B cell (primary cell): ENCODE measurements at regions not wholly inside any gene's neighbourhood (a gene's known extent, or its start where the extent isn't known, plus 50 kb on each side); places are given as distances from the start of the nearest gene placed in this dataset.

Experiments used
- ATAC-seq: fragments of 200-7000 bp; cut with Tn5 transposase; one replicate; pipeline ENCODE4 v1.10.0; 2021; ENCODE audit warnings: low read depth, mild to moderate bottlenecking, moderate number of reproducible peaks, moderate library complexity
- CTCF ChIA-PET: fragments of 350-600 bp; sonication (Branson Sonifier 250); formaldehyde crosslinking; loops from one replicate; lab custom pipeline; 2021; ENCODE audit warnings: antibody characterized with exemption, inconsistent platforms; lab: Charles Lee
- POLR2A ChIA-PET: fragments of 350-600 bp; sonication (Branson Sonifier 250); formaldehyde crosslinking; loops from one replicate; lab custom pipeline; 2021; ENCODE audit warnings: antibody characterized with exemption; lab: Charles Lee
- DNase-seq: peaks from one replicate; pipeline ENCODE4 v3.0.0; 2013
- H2AFZ ChIP-seq: 2 replicates; pipeline ENCODE4 v1.6.1; 2012; ENCODE audit warnings: mild to moderate bottlenecking, low read depth, low read length; ENCODE audit not compliant: insufficient read depth, poor library complexity, severe bottlenecking
- H3K27ac ChIP-seq, 2 donors: 1 replicate in 1 of 2; 2 replicates in 1 of 2; pipeline ENCODE4 v1.5.1; 2012 to 2013; ENCODE audit warnings: low read length in 2 of 2, mild to moderate bottlenecking in 2 of 2, moderate library complexity in 1 of 2
- H3K27me3 ChIP-seq, 4 experiments: fragments of 200-600 bp in 1 of 4; sonication (generic) in 1 of 4; replicated peaks in 1 of 4; 1 replicate in 2 of 4; 2 replicates in 2 of 4; pipeline versions ENCODE4 v1.6.1 to v1.7.0; 2013 to 2016; ENCODE audit warnings: low read length in 3 of 4, mild to moderate bottlenecking in 2 of 4, mixed read lengths in 1 of 4, moderate library complexity in 1 of 4; ENCODE audit not compliant: insufficient read depth in 4 of 4, control insufficient read depth in 3 of 4; ENCODE audit errors: control extremely low read depth in 1 of 4
- H3K36me3 ChIP-seq, 2 experiments: replicated peaks in 1 of 2; 1 replicate in 1 of 2; 2 replicates in 1 of 2; pipeline versions ENCODE4 v1.6.1 to v1.7.1; 2013; ENCODE audit warnings: low read length in 1 of 2; ENCODE audit not compliant: insufficient read depth in 2 of 2, control insufficient read depth in 1 of 2; ENCODE audit errors: control extremely low read depth in 1 of 2, extremely low read depth in 1 of 2
- H3K4me1 ChIP-seq, 2 donors: fragments of 200-600 bp in 1 of 2; sonication (generic) in 1 of 2; 1 replicate in 1 of 2; 2 replicates in 1 of 2; pipeline versions ENCODE4 v1.5.1 to v1.6.1; 2013 to 2017; ENCODE audit warnings: low read length in 2 of 2; ENCODE audit not compliant: control insufficient read depth in 2 of 2, insufficient read depth in 2 of 2
- H3K4me2 ChIP-seq: replicated peaks from 2 replicates; pipeline ENCODE3; 2012; ENCODE audit warnings: mild to moderate bottlenecking, low read depth, low read length; ENCODE audit not compliant: poor library complexity, severe bottlenecking
- H3K4me3 ChIP-seq, 5 experiments: fragments of 200-600 bp in 1 of 5; sonication (generic) in 1 of 5; 1 replicate in 3 of 5; 2 replicates in 2 of 5; pipeline versions ENCODE4 v1.5.1 to v1.7.0; 2011 to 2016; ENCODE audit warnings: low read length in 4 of 5, mild to moderate bottlenecking in 4 of 5, low read depth in 2 of 5, control low read depth in 1 of 5, moderate library complexity in 1 of 5; ENCODE audit not compliant: insufficient read depth in 1 of 5; ENCODE audit errors: control extremely low read depth in 1 of 5, extremely low read depth in 1 of 5
- H3K79me2 ChIP-seq: fragments of 200-600 bp; sonication (generic); one replicate; pipeline ENCODE4 v1.6.0; 2016; ENCODE audit warnings: low read length; ENCODE audit not compliant: control insufficient read depth, insufficient read depth
- H3K9ac ChIP-seq: fragments of 200-600 bp; sonication (generic); 2 replicates; pipeline ENCODE4 v1.6.1; 2017; ENCODE audit warnings: mild to moderate bottlenecking, low read length, moderate library complexity
- H3K9me3 ChIP-seq, 3 donors: one replicate each; pipeline versions ENCODE4 v1.6.1 to v1.7.1; 2013; ENCODE audit warnings: low read length in 2 of 3; ENCODE audit not compliant: control insufficient read depth in 2 of 3, insufficient read depth in 1 of 3; ENCODE audit errors: control extremely low read depth in 1 of 3
- H4K20me1 ChIP-seq: 2 replicates; pipeline ENCODE4 v1.6.0; 2012; ENCODE audit warnings: mild to moderate bottlenecking, low read length; ENCODE audit not compliant: insufficient read depth, control insufficient read depth, poor library complexity, severe bottlenecking
- H3K27ac Mint-ChIP-seq: one replicate; pipeline ENCODE4 v1.8.0; 2021; ENCODE audit warnings: mixed read lengths
- H3K27me3 Mint-ChIP-seq: one replicate; pipeline ENCODE4 v1.8.0; 2021; ENCODE audit warnings: mixed read lengths
- H3K4me1 Mint-ChIP-seq: one replicate; pipeline ENCODE4 v1.8.0; 2021; ENCODE audit warnings: mixed read lengths
- H3K4me3 Mint-ChIP-seq: one replicate; pipeline ENCODE4 v1.8.0; 2021; ENCODE audit warnings: mixed read lengths
- H3K9me3 Mint-ChIP-seq: one replicate; pipeline ENCODE4 v1.8.0; 2022; ENCODE audit warnings: mixed read lengths; ENCODE audit not compliant: insufficient read depth
- EZH2 ChIP-seq: IDR thresholded peaks from 2 replicates; pipeline ENCODE4 v1.6.1; 2012; ENCODE audit warnings: borderline replicate concordance, low read depth, mild to moderate bottlenecking, moderate library complexity, low read length; ENCODE audit not compliant: insufficient read depth, poor library complexity, severe bottlenecking
- WGBS: methylation state at CpG from one replicate; pipeline ENCODE4 v1.1.5; 2013; ENCODE audit warnings: missing lambda C conversion rate; ENCODE audit not compliant: insufficient coverage; 5-methylcytosine and 5-hydroxymethylcytosine counted together
- intact Hi-C: fragments of 100-400 bp; cut with micrococcal nuclease; formaldehyde crosslinking; loops from one replicate; pipeline ENCODE4 v1.10.0; 2022
- TF ChIP-seq, protein P1 (sequence below): fragments of 200-600 bp; IDR thresholded peaks from one replicate; pipeline ENCODE4 v1.8.0; 2022; ENCODE audit warnings: antibody characterized with exemption, mild to moderate bottlenecking

DNA sequence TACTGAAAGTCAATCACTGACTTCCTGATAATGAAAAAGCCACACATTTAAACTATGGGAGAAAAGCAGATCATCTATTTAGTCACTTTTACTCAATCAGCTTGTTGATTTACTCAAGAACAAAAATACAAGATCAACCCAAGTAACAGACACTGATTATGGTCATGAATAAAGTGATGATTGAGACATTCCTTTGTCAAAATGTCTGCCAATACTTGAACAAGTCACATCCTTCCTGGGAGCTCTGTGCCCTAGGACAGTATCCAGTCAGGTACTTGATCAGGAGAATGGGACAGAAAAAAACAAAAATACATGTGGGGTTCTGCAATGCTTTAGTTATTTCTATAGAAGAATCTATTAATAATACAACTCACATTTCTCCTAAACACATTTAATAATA lies 150.0 kb upstream of the NEBL start:
- H3K27me3 Mint-ChIP-seq = peaks cover 12% of the 10 kb centered on the region
- TF ChIP-seq, protein P1, sequence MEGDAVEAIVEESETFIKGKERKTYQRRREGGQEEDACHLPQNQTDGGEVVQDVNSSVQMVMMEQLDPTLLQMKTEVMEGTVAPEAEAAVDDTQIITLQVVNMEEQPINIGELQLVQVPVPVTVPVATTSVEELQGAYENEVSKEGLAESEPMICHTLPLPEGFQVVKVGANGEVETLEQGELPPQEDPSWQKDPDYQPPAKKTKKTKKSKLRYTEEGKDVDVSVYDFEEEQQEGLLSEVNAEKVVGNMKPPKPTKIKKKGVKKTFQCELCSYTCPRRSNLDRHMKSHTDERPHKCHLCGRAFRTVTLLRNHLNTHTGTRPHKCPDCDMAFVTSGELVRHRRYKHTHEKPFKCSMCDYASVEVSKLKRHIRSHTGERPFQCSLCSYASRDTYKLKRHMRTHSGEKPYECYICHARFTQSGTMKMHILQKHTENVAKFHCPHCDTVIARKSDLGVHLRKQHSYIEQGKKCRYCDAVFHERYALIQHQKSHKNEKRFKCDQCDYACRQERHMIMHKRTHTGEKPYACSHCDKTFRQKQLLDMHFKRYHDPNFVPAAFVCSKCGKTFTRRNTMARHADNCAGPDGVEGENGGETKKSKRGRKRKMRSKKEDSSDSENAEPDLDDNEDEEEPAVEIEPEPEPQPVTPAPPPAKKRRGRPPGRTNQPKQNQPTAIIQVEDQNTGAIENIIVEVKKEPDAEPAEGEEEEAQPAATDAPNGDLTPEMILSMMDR = no peak
- no peak for TF ChIP-seq EZH2
- ATAC-seq (no peak), DNase-seq (no peak)
- no peaks in the 10 kb centered on the region for H3K36me3 ChIP-seq
- no peak overlapping the region for H3K27ac ChIP-seq
- no peaks in the 10 kb centered on the region for H3K9me3 Mint-ChIP-seq
- intact Hi-C loops = no loop called here
- no peaks in the 10 kb centered on the region for H3K4me1 Mint-ChIP-seq
- CTCF ChIA-PET = no interaction called here
- no peak overlapping the region for H3K4me2 ChIP-seq
- no peaks in the 10 kb centered on the region for H3K79me2 ChIP-seq
- peaks cover 0 to 2% (median 0%) of the 10 kb centered on the region in 3 donors for H3K9me3 ChIP-seq
- no peak overlapping the region for H3K9ac ChIP-seq
- no peak overlapping the region for H3K4me3 Mint-ChIP-seq
- no peaks in the 10 kb centered on the region for H3K27me3 ChIP-seq
- no peak overlapping the region for H3K4me3 ChIP-seq
- H3K4me1 ChIP-seq = no peaks in the 10 kb centered on the region
- POLR2A ChIA-PET = no interaction called here
- H2AFZ ChIP-seq = no peak overlapping the region
- no peaks in the 10 kb centered on the region for H4K20me1 ChIP-seq
- H3K27ac Mint-ChIP-seq = no peak overlapping the region

DNA sequence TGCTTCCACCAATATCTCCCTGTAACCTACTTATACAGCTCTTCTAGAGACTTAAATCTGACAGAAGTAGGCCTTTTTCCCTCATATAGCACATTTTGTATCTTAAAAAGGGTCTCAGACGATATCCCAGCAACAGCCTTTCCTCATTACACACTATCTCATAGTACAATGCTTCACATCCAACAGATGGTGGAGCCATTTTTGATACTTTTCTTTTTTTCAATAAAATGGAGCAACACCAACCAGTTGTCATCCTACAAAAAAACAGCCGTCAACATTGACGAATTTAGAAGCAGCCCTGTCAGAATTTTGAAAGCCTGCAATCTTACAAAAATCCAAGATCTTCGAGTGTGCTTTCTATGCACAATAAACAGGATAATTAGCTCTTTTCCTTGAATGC lies 145.9 kb upstream of the NEBL start:
- WGBS = 95% methylated on average over 3 of the region's 4 CpGs
- H3K9ac ChIP-seq = no peak overlapping the region
- no peaks in the 10 kb centered on the region for H3K4me1 ChIP-seq
- no peak for ATAC-seq
- H3K4me2 ChIP-seq = no peak overlapping the region
- no peaks in the 10 kb centered on the region for H3K79me2 ChIP-seq
- no peak overlapping the region for H3K27ac ChIP-seq
- H3K4me3 ChIP-seq = no peak overlapping the region
- no peak overlapping the region for H2AFZ ChIP-seq
- Mint-ChIP-seq H3K4me3 (no peak overlapping the region), H3K9me3 (peaks cover 2% of the 10 kb centered on the region), H3K27ac (no peak overlapping the region), H3K27me3 (peaks cover 6% of the 10 kb centered on the region), H3K4me1 (no peaks in the 10 kb centered on the region)
- intact Hi-C loops = no loop called here
- DNase-seq = no peak
- no peaks in the 10 kb centered on the region for H3K27me3 ChIP-seq
- peaks cover 0 to 2% (median 0%) of the 10 kb centered on the region in 3 donors for H3K9me3 ChIP-seq
- H4K20me1 ChIP-seq = no peaks in the 10 kb centered on the region
- no peak for TF ChIP-seq EZH2
- TF ChIP-seq, protein P1 = no peak
- ChIA-PET POLR2A (no interaction called here), CTCF (no interaction called here)
- no peaks in the 10 kb centered on the region for H3K36me3 ChIP-seq
